GM12891 (cell line): ENCODE measurements at regions not wholly inside any gene's neighbourhood (a gene's known extent, or its start where the extent isn't known, plus 50 kb on each side); places are given as distances from the start of the nearest gene placed in this dataset.

ENCODE experiments used
- DNase-seq: peaks from one replicate; pipeline ENCODE4 v3.0.0; 2011; ENCODE audit warnings: low spot score; ENCODE audit not compliant: insufficient read length
- FAIRE-seq: peaks from 2 replicates; lab custom pipeline; 2011; peaks lifted over from hg19 to GRCh38; lab: Jason Lieb, UNC
- PAX5 ChIP-seq: IDR thresholded peaks from 2 replicates; pipeline ENCODE4 v1.6.1; 2011; ENCODE audit warnings: low read length, moderate library complexity, mild to moderate bottlenecking; ENCODE audit not compliant: insufficient read depth, severe bottlenecking
- POLR2A ChIP-seq: IDR thresholded peaks from 2 replicates; pipeline ENCODE4 v1.6.1; 2011; ENCODE audit warnings: low read depth, low read length, control low read depth
- POLR2AphosphoS5 ChIP-seq: IDR thresholded peaks from 2 replicates; pipeline ENCODE4 v1.6.1; 2011; ENCODE audit warnings: low read depth, low read length, control low read depth
- POU2F2 ChIP-seq: IDR thresholded peaks from 2 replicates; pipeline ENCODE4 v1.6.1; 2011; ENCODE audit warnings: low read depth, mild to moderate bottlenecking, control low read depth, low read length, moderate library complexity
- SPI1 ChIP-seq: IDR thresholded peaks from 2 replicates; pipeline ENCODE4 v1.6.1; 2011; ENCODE audit warnings: low read depth, low read length, control low read depth
- TAF1 ChIP-seq: IDR thresholded peaks from 2 replicates; pipeline ENCODE4 v1.6.1; 2011; ENCODE audit warnings: low read depth, low read length, control low read depth

- DNase-seq (no peak), FAIRE-seq (no peak)
- TF ChIP-seq TAF1 = no peak
- TF ChIP-seq POU2F2 = no peak
Measured at GRCh38 chrX:113075521-113075920, 234.9 kb upstream of the AMOT start.

DNA sequence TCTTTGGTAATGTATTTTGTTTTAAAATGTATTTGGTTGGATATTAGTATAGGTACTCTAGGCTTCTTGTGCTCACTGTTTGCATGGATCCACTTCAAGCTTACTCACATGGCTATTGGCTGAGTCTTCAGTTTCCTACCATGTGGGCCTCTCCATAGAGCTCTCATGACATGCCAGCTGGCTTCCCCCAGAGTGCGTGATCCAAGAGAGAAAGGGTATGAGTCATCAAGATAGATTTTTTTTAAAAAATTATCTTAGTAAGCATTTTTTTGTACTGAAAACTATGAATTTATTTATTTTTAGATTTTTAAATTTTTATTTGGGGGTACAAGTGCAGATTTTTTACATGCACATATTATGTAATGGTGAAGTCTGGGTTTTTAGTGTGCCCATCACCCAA, 219.1 kb upstream of the AMOT start:
- TF ChIP-seq PAX5 = no peak
- TF ChIP-seq SPI1 = no peak
- no peak for TF ChIP-seq TAF1
- no peak for TF ChIP-seq POLR2A
- no peak for TF ChIP-seq POU2F2
- TF ChIP-seq POLR2AphosphoS5 = no peak
- no peak for FAIRE-seq
- DNase-seq = no peak

DNA sequence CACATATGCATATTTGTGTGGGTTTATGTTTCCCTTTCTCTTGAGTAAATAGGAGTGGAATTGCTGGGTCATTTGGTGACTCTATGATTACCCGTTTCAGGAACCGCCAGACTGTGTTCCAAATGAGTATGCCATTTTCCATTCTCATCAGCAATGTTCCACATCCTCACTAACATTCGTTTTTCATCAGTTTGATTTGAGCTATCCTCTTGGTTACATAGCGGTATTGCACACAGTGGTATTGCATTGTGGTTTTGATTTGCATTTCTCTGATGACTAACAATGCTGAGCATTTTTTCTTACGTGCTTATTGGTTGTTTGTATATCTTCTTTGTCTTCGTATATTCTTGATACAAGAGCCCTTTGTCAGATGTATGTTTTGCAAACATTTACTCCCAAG, 218.0 kb upstream of the AMOT start:
- TF ChIP-seq SPI1 (no peak), TAF1 (no peak), PAX5 (no peak)
- DNase-seq (no peak), FAIRE-seq (no peak)

- FAIRE-seq (no peak), DNase-seq (no peak)
- TF ChIP-seq POLR2A (no peak), PAX5 (no peak), SPI1 (no peak), POU2F2 (no peak), POLR2AphosphoS5 (no peak), TAF1 (no peak)
Measured at GRCh38 chrX:113048896-113049295, 208.3 kb upstream of the AMOT start.

DNA sequence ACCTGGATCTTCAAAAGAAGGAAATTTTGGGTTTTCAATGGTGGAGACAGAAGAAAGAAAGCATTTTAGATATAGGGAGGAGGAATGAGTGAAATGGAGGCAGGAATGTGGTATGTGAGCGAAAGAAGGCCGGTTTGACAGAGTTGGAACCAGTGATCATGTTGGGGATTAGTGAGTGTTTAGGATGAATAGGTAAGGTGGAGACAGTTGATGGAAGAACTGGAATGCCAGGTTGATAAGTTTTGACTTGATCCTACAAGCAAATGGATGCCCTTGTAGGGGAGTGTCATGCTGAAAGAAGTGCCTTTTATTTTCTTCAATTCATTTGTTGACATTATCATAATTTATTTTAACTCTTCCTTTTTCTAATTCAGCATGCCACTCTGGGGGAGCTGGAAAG, 207.8 kb upstream of the AMOT start:
- TF ChIP-seq SPI1 = no peak
- no peak for TF ChIP-seq POLR2A
- no peak for TF ChIP-seq PAX5
- TF ChIP-seq POU2F2 = no peak
- TF ChIP-seq TAF1 = no peak
- no peak for TF ChIP-seq POLR2AphosphoS5
- FAIRE-seq = no peak
- no peak for DNase-seq

- TF ChIP-seq POU2F2 (no peak), TAF1 (no peak), SPI1 (no peak), PAX5 (no peak), POLR2AphosphoS5 (no peak), POLR2A (no peak)
- FAIRE-seq = no peak
- no peak for DNase-seq
Measured at GRCh38 chrX:113033966-113034680, 193.5 kb upstream of the AMOT start.

DNA sequence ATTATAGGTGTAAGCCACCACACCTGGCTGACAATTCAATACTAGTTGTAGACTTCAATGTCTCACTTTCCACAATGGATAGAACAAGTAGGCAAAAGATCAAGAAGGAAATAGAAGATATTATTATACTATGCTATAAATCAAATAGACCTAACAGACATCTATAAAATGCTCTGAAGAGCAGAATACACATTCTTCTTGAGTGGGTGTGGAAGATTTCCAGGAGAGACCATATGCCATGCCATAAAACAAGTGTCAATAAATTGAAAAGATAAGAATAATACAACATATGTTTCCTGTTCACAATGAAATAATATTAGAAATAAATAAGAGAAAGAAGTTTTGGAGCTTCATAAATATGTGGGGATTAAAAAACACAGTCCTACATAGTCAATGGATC, 179.3 kb upstream of the AMOT start:
- no peak for FAIRE-seq
- DNase-seq = no peak
- TF ChIP-seq POU2F2 (no peak), POLR2A (no peak), TAF1 (no peak), POLR2AphosphoS5 (no peak), PAX5 (no peak), SPI1 (no peak)

DNA sequence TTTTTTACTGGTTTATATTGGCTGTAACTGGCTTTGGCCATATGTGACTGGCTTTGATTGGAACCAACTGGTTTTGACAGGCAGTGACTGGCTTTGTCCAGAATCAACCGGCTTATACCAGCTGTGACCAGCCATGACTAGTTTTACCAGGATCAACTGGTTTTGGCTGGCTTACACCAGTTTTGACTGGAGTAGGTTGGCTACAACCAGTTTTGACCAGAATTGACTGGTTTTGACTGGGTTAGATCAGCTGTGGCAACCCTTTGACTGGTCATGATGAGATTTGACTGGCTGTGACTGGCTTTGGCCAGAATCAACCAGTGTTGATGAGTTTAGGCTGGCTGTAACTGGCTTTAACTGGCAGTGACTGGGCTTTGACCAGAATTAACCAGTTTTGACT, 169.2 kb upstream of the AMOT start:
- DNase-seq (no peak), FAIRE-seq (no peak)
- TF ChIP-seq POLR2A (no peak), PAX5 (no peak), POU2F2 (no peak), SPI1 (no peak), POLR2AphosphoS5 (no peak), TAF1 (no peak)

DNA sequence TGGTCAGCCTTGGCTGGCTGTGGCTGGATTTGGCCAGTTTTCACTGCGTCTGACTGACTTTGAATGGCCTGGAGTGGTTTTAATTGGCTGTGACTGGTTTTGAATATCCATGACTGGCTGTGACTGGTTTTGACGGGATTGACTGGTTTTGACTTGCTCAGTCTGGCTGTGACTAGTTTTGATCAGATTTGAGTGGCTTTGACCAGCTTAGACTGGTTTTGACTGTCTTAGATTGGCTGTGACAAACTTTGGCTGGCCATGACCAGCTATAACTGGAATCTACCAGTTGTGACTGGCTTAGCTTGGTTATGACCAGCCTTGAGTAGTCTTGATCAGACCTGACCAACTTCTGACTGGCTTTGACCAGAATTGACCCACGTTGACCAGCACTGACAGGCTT, 168.4 kb upstream of the AMOT start:
- FAIRE-seq = no peak
- no peak for DNase-seq
- TF ChIP-seq TAF1 (no peak), SPI1 (no peak), POLR2A (no peak), POLR2AphosphoS5 (no peak), POU2F2 (no peak), PAX5 (no peak)

GRCh38 chrX:113001836-113002235, 161.2 kb upstream of the AMOT start:
- TF ChIP-seq POU2F2 (no peak), POLR2A (no peak), PAX5 (no peak), TAF1 (no peak), SPI1 (no peak), POLR2AphosphoS5 (no peak)
- no peak for FAIRE-seq
- no peak for DNase-seq

- FAIRE-seq (no peak), DNase-seq (no peak)
- TF ChIP-seq POU2F2 (no peak), POLR2A (no peak), TAF1 (no peak), SPI1 (no peak), PAX5 (no peak), POLR2AphosphoS5 (no peak)
Measured at GRCh38 chrX:112997991-112998390, 157.4 kb upstream of the AMOT start.
